Muscle of leg (tissue), 3 donors: ENCODE measurements at regions not wholly inside any gene's neighbourhood (a gene's known extent, or its start where the extent isn't known, plus 50 kb on each side); places are given as distances from the start of the nearest gene placed in this dataset.

Experiments used
- DNase-seq: peaks from one replicate; pipeline ENCODE4 v3.0.0; 2013
- H3K27ac ChIP-seq: one replicate; pipeline ENCODE4 v1.5.1; 2013; ENCODE audit warnings: mild to moderate bottlenecking, low read length, control low read depth
- H3K27me3 ChIP-seq: one replicate; pipeline ENCODE4 v1.6.1; 2013; ENCODE audit warnings: low read length; ENCODE audit not compliant: control insufficient read depth, insufficient read depth
- H3K36me3 ChIP-seq: one replicate; pipeline ENCODE4 v1.6.1; 2013; ENCODE audit warnings: low read length; ENCODE audit not compliant: control insufficient read depth, insufficient read depth
- H3K4me1 ChIP-seq: one replicate; pipeline ENCODE4 v1.6.1; 2013; ENCODE audit warnings: low read length; ENCODE audit not compliant: control insufficient read depth, insufficient read depth
- H3K4me3 ChIP-seq: one replicate; pipeline ENCODE4 v1.5.1; 2013; ENCODE audit warnings: low read length, control low read depth
- H3K9me3 ChIP-seq: replicated peaks from 2 replicates; pipeline ENCODE4 v1.6.1; 2013; ENCODE audit warnings: low read depth, low read length; ENCODE audit not compliant: control insufficient read depth
- WGBS: methylation state at CpG from one replicate; pipeline ENCODE4 v1.1.5; 2013; ENCODE audit warnings: missing lambda C conversion rate; ENCODE audit not compliant: insufficient coverage; 5-methylcytosine and 5-hydroxymethylcytosine counted together

GRCh38 chr3:177527182-177527581, 329.9 kb upstream of the TBL1XR1 start:
- Histone ChIP-seq H3K9me3 (no peaks in the 10 kb centered on the region), H3K36me3 (no peaks in the 10 kb centered on the region), H3K27me3 (no peaks in the 10 kb centered on the region), H3K4me1 (peaks cover 28% of the 10 kb centered on the region), H3K27ac (peak overlapping the region; percentile 66), H3K4me3 (no peak overlapping the region)
- whole genome bisulfite sequencing: 58% methylated on average over 6 of the region's 7 CpGs
- DNase-seq: no peak

- no peak for DNase-seq
- no peaks in the 10 kb centered on the region for H3K36me3 ChIP-seq
- WGBS: no CpG with 5 or more reads among the region's 2 CpGs
- H3K4me1 ChIP-seq: peaks cover 28% of the 10 kb centered on the region
- H3K27ac ChIP-seq: no peak overlapping the region
- H3K27me3 ChIP-seq: no peaks in the 10 kb centered on the region
- H3K9me3 ChIP-seq: no peaks in the 10 kb centered on the region
- no peak overlapping the region for H3K4me3 ChIP-seq
These were observed 331.2 kb upstream of the TBL1XR1 start for GRCh38 chr3:177528306-177529070.

DNA sequence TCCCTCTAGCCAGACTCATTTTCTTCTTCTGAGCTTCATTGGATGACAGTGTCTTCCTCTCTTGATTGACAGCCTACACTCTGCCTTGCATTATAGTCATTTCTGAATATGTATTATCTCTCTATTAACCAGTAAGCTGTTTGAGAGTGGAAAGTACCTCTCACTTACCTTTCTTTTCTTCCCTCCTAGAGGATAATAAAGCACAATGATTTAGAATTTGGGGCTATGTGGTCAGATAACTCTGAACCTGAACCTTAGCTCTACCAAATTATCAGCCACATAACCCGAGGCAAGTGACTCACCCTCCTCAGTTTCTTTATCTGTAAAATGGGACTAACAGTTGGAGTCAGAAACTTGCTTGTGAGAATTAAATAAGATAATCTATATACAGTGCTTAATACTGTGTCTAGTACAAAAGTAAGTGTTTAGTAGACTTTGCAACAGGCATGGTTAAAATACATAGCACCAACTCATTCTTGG, 331.8 kb upstream of the TBL1XR1 start:
- Histone ChIP-seq H3K36me3 (no peaks in the 10 kb centered on the region), H3K4me1 (peaks cover 27% of the 10 kb centered on the region), H3K27me3 (no peaks in the 10 kb centered on the region), H3K4me3 (no peak overlapping the region), H3K27ac (no peak overlapping the region), H3K9me3 (no peaks in the 10 kb centered on the region)
- no CpG with 5 or more reads among the region's 1 CpG for WGBS
- DNase-seq: no peak

DNA sequence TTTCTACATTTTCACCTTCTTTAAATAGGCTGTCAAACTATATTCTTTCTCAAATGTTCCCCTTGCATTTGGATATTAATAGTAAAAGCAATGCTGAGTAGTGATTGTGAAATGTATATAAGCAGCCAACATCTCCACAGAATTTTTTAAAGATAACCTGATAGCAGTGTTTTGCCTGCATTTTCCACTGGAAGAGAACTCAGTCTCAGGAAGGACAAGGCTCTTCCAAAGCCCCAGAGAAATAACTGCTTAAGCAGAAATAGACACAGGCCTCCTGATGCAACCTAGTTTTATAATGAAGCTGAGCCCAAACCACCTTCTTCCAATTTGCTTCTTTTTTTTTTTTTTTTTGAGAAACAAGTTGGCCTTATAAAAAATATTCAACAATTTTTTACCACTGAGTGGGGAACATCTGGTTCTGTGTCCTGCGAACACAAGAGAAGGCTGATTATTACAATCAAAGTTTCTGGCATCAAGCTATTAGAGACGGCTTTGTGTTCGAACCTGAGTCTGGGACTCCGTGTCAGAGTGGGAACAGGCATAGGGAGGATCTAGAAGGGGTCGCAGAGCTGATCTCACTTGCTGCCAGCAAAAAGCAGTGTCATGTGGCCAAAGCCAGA, 332.5 kb upstream of the TBL1XR1 start:
- peak; percentile 91 for DNase-seq
- Histone ChIP-seq H3K27ac (peak overlapping the region; percentile 66), H3K4me1 (peaks cover 25% of the 10 kb centered on the region), H3K4me3 (no peak overlapping the region), H3K9me3 (no peaks in the 10 kb centered on the region), H3K36me3 (no peaks in the 10 kb centered on the region), H3K27me3 (no peaks in the 10 kb centered on the region)
- WGBS: 32% methylated on average over 5 of the region's 5 CpGs

DNA sequence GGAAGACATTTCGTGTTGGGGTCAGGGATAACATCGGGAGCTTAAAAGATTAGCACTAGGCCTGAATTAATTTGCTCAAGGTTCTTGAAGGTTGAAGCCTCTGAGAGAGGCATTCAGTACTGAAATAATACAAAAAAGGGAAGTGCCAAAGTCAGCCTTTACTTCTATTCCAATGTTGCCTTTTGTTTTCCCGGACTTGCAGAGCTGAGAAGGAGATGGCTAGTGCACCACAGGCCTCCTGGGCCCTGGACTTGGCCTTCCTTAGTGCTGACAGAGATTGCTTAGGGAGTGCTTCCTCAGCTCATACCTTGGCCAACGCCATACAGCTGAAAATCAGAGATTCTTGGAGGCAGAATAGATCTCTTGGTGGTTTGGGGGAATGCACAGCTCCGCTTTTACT, 333.6 kb upstream of the TBL1XR1 start:
- DNase-seq: peak; percentile 78
- WGBS: 50% methylated on average over 3 of the region's 5 CpGs
- Histone ChIP-seq H3K36me3 (no peaks in the 10 kb centered on the region), H3K27me3 (no peaks in the 10 kb centered on the region), H3K27ac (peak overlapping the region; percentile 23), H3K9me3 (no peaks in the 10 kb centered on the region), H3K4me3 (no peak overlapping the region), H3K4me1 (peaks cover 25% of the 10 kb centered on the region)

DNA sequence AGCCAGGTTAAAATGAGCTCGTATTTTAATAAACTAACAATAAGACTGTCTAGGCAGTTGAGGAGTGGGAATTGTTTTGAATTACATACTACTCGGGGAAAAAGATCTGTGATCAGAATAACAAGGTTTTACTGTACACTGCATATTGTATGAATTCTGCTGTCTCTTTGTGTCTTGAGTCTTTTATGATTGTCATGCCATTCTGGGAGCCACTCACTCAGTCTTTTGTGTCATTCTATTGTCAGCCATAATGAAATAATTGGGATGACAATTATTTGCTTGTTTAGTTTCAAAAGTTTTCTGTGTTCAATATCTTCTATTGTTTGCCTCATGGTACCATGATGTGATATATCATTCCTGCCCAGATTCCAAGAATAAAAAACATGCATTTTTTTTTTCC, 339.6 kb upstream of the TBL1XR1 start:
- no peak for DNase-seq
- no peaks in the 10 kb centered on the region for H3K36me3 ChIP-seq
- no peak overlapping the region for H3K4me3 ChIP-seq
- peaks cover 8% of the 10 kb centered on the region for H3K4me1 ChIP-seq
- H3K27me3 ChIP-seq: no peaks in the 10 kb centered on the region
- no peak overlapping the region for H3K27ac ChIP-seq
- no peaks in the 10 kb centered on the region for H3K9me3 ChIP-seq
- WGBS: no CpG with 5 or more reads among the region's 2 CpGs

DNA sequence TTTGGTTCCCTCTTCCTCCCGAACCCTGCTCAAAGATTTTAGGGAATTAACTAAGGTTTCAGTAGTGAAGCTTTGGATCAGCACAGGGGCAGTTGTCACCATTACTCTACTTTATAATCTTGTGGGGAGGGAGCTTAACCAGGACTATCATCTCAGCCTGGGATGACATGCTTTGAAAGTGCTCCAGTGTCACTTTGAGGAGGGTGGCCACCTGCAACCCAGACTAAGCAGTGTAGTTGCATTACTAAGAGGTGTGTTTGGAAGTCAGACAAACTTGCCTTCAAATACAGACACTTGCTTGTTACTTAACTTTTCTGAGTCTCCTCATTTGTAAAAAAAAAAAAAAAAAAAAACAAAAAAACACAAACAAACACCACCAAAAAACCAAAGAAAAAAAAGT, 340.3 kb upstream of the TBL1XR1 start:
- no peak overlapping the region for H3K27ac ChIP-seq
- no peaks in the 10 kb centered on the region for H3K27me3 ChIP-seq
- H3K9me3 ChIP-seq: no peaks in the 10 kb centered on the region
- H3K4me1 ChIP-seq: peaks cover 8% of the 10 kb centered on the region
- no peaks in the 10 kb centered on the region for H3K36me3 ChIP-seq
- no CpG with 5 or more reads among the region's 1 CpG for WGBS
- H3K4me3 ChIP-seq: no peak overlapping the region
- DNase-seq: no peak

DNA sequence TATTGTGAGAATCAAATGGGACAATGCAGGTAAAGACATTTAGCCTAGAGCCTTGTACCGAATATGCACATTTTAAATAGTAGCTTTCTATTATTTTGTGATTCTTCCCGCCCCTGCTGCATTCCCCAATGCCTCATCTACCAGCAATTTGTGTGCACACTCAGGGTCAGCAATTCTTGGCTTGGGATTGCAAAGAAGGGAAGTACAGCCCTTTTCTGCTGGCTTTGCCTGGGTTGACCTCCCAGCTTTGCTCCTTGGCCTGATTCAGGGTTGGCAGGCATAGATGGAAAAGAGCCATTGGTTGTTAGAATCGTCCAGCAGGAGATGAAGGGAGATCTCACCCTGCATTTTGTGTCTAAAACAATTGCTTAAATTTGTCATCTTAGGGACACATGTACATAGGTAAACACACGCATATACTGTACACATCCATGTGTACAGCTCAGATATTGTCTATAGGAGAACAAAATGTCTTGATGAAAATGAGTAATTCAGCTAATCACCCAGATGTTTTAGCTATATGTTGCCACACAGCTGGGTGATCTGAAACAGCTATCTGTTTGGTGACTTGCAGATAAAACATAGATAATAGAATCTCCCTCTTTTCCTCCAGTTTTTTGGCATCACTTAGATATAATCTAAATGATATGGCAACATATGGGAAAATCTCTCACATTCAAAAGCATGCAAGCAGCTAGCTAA, 340.9 kb upstream of the TBL1XR1 start:
- no peaks in the 10 kb centered on the region for H3K27me3 ChIP-seq
- no CpG with 5 or more reads among the region's 4 CpGs for WGBS
- DNase-seq: peak; percentile 89
- no peaks in the 10 kb centered on the region for H3K9me3 ChIP-seq
- no peak overlapping the region for H3K4me3 ChIP-seq
- no peaks in the 10 kb centered on the region for H3K36me3 ChIP-seq
- H3K27ac ChIP-seq: peak overlapping the region; percentile 37
- H3K4me1 ChIP-seq: peaks cover 8% of the 10 kb centered on the region

DNA sequence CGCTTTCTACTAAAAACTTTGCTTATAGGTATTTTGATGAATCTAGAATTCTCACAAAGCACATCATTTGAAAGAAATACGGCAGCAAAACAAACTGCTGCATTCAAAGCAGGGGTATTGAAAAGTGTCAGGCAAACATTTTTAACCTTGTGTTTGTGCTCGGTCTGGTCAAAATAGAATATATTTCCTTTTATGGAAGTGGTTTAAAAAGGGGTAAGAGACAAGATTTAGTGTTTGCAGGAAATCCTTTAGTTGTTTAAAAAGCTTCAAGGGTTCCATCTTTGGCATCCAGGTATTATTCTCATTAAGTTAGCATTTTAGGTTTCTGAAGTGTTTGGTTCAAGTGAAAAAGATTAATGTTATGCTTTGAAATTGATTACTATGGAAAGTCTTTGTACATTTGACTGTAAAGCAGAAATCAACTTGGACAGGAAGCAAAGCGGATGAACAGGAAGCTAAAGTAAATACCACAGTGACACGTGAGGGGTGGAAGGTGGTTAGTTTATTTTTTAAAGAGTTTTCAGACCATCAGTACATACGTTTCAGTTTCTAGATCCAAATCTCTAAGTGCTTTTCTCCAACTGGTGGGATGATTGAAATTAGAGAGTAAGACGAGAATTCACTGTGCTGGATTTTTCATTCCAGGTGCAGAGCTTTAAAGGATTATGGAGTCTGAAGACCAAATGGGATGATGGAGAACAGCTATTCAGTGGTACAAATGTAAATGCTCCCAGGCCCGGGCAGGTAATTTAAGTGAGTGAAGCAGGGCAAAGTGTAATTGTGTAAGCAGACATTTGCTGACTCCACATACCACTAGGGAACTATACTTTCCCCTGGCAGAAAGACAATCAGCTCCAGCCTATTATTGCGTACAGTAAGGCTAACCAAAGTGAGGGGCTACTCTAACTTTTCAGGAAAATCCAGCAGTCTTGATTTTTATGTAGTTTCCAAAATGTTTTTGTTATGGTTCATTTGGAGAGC, 341.8 kb upstream of the TBL1XR1 start:
- no peaks in the 10 kb centered on the region for H3K36me3 ChIP-seq
- H3K9me3 ChIP-seq: no peaks in the 10 kb centered on the region
- H3K27me3 ChIP-seq: no peaks in the 10 kb centered on the region
- H3K4me1 ChIP-seq: peaks cover 8% of the 10 kb centered on the region
- no peak overlapping the region for H3K4me3 ChIP-seq
- WGBS: 75% methylated on average over 2 of the region's 9 CpGs
- no peak overlapping the region for H3K27ac ChIP-seq
- DNase-seq: no peak
